Hematopoietic multipotent progenitor cell (in vitro differentiated cells): ENCODE measurements at regions not wholly inside any gene's neighbourhood (a gene's known extent, or its start where the extent isn't known, plus 50 kb on each side); places are given as distances from the start of the nearest gene placed in this dataset.
A peak's percentile ranks its signal among the peaks of the same experiment; 100 is the strongest.
"Not testable (repeated sequence)": the region's sequence is repeated elsewhere in the genome, so short reads cannot be mapped to it uniquely, and the experiment has no call there.

Experiments used
- DNase-seq, 3 donors: peaks; one replicate each; pipeline ENCODE4 v3.0.0-alpha.2; 2011 to 2015; ENCODE audit warnings: low read depth in 2 of 3, low spot score in 2 of 3

DNA sequence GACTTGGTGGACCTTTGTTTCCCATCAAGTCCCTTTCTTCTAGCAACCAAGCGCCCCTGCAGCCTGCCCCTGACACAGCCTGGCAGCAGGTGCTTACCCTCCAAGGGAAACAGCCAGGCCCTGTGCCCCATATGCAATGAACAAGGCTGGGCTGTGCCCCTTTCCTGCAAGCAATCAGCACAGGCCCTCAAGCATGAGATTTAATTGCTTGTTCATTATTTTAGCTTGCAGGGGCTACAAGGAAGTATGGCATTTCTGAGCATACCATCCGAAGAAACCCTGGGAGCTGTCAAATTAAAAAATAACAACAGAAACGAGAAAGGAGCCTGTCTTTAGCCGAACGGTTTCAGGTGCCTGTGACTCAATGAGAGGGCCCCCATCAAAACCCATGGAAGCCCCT lies 522.9 kb upstream of the ARID1B start:
- DNase-seq, result no peak

GRCh38 chr6:156250593-156250992 lies 526.6 kb upstream of the ARID1B start:
- no peak for DNase-seq

DNA sequence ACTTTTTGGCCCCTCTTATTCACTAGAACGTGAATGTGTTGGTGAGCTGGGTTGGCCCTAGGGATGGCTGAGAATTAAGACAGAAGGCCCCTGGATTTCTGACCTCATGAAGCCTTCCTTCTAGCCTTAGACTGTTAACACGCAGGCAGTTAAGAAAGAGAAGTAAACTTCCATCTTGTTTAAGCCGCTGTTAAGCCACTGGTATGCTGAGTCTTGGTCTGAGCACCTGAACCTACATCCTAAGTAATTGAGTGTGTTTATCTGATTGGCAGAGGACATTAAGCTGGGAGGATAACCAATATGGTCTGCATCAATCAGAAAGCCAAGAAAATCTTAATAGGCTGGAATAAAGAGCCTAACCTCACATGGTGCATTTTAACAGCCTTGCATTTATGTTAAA lies 535.0 kb upstream of the ARID1B start:
- DNase-seq, result no peak

DNA sequence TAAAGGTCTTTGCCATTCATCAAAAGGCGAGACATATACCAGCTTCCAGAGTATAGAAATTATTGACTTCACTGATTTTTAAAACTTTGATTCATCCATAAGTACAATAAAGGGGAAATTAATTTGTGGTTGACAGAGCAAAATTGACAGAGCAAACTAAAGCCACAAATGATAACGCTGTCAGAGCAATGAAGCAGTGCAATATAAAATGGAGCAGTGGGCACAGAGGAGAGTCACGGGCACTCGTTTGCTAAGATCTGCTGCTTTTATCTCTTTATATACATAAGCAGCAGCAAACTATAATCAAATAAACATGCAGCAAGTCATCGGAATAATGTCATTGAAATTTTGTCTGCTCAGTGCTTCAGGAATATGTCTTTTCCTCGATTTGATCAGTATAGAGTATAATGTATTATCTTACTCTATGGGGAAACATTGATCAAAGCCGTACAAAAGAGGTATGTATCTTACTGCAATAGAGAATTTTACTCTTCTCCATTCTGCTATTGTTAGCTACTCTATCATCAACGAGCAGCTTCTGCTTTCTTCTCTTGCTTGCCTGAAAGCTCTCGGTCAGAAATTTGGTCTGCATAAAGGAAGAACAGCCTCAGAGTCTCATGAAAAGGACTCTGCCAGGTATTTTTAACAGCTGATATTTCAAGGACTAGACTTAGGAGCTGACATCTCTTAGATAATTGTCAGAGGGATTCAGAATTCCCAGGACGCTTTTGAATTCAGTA lies 546.0 kb upstream of the ARID1B start:
- DNase-seq, result peak in 1 of 3 donors; percentile 42

DNA sequence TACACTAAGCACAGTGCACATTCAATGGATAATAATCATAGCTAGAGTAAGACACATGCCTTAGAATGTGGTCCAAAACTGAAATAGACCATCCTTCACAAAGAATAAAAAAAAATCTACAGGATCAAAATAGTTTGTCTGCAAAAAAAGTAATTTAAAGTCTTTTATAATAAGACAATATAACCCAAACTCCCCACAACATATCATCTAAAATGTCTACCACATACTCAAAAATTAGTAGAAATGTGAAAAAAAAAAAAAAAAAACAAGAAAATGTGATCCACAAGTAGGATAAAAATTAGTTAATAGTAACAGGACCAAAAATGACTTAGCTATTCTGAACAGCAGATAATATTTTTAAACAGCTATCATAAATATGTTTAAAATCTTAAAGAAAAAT lies 557.2 kb upstream of the ARID1B start:
- DNase-seq, result no peak

DNA sequence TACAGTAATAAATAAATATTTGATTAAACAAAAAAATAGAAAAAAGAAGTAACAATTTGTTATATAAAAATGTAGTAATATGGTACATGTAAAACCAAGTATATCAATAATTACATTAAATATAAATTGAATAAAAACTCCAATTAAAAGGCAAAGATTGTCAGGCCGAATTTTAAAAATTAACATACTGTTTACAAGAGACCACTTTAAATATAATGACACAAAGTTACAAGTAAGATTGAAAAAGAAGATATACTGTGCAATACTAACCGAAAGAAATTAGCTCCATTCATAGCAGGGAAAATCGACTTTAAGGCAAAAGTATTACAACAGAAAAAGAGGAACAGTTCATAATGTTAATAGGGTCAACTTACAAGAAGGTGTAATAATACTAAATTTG lies 571.5 kb upstream of the ARID1B start:
- DNase-seq, result no peak

DNA sequence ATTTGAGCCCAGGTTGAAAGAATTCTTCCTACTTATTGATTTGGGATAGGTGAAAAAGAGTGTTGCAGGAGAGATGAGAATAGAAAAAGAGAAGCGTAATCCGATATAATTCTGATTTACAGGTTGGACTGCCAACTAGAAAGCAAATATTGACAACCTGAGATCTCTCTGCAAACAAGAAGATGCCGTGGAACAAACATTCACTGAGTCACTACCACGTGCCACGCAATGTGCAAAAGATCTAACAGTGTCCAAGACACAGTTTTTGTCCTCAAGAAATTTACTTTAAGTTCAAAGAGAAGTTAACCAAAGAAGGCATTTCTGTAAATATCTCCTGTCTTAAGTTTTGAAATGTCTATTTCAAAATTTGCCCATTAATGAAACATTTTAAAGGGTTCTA lies 578.0 kb upstream of the ARID1B start:
- DNase-seq, result no peak

DNA sequence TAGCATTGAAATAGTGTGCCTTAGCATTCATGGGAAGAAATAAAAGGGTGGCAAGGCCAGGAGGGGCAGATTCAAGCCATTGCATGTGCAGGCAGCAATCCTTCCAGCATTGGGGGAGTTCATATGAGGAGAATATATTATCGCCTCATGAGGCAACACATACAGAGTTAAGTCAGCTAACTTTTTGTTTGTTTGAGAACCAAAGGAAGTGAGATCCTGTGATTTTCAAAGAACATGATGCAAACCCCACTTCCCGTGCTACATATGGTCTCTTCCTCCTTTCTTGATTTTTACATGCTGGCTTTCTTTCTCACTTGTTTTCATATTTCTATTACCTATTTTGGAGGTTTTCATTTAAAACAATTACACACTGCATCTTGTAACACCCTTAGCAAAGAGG lies 579.7 kb upstream of the ARID1B start:
- DNase-seq, result no peak

DNA sequence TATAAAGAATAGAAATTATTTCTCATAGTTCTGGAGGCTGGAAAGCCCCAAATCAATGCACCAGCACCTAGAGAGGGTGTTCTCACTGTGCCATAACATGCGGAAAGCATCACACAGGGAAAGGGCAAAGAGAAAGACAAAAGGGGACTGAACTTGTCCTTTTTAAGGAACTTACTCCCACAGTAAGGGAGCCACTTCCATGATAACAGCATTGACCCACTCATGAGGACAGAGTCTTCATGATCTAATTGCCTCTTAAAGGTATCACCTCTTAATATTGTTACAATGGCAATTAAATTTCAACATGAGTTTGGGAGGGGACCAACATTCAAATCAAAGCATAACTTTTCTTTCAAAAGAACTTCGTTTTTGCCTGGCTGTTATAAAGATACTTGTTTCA lies 582.2 kb upstream of the ARID1B start:
- no peak for DNase-seq

- no peak for DNase-seq
These were observed 583.8 kb upstream of the ARID1B start for GRCh38 chr6:156193381-156193780.

GRCh38 chr6:156191895-156192294 lies 585.3 kb upstream of the ARID1B start:
- DNase-seq, result no peak

DNA sequence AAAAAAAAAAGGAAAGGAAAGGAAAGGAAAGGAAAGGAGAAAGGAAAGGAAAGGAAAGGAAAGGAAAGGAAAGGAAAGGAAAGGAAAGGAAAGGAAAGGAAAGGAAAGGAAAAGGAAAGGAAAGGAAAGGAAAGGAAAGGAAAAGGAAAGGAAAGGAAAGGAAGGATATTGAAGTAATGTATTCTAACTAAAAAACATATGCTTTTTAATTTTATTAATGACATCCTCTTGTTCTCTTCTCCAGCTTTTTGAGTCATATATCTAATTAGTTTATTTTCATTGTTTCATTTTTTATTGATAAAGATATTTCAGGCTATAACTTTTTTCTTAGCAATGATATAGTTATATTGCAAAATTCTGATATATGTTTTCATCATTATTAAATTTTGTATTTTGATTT lies 585.8 kb upstream of the ARID1B start:
- DNase-seq, result not testable (repeated sequence)

GRCh38 chr6:156190270-156190669 lies 586.9 kb upstream of the ARID1B start:
- DNase-seq, result no peak

GRCh38 chr6:156189714-156190113 lies 587.5 kb upstream of the ARID1B start:
- no peak for DNase-seq

- no peak for DNase-seq
These were observed 588.0 kb upstream of the ARID1B start for GRCh38 chr6:156189195-156189594.

- DNase-seq, result no peak
These were observed 592.1 kb upstream of the ARID1B start for GRCh38 chr6:156185113-156185512.

DNA sequence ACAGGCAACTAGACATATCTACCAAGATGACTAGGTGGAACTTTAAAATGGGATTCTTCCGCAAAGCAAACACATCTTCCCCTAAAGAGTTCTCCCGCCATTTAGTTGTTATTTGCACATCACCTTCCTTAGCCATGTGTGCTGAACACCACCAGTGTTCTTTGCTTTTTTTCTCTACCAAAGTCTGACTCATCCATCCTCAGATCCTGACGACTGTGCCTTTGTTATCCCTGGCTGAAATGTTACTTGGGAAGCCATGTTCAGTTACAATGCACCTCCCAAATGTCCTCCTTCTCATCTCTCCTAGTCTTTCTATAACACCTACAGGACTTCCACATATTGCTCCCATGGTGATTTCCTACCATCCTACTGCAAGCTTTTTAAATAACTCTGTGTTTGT lies 593.5 kb upstream of the ARID1B start:
- DNase-seq, result no peak

- DNase-seq, result peak in 1 of 3 donors; percentile 52
These were observed 594.8 kb upstream of the ARID1B start for GRCh38 chr6:156182356-156182755.

DNA sequence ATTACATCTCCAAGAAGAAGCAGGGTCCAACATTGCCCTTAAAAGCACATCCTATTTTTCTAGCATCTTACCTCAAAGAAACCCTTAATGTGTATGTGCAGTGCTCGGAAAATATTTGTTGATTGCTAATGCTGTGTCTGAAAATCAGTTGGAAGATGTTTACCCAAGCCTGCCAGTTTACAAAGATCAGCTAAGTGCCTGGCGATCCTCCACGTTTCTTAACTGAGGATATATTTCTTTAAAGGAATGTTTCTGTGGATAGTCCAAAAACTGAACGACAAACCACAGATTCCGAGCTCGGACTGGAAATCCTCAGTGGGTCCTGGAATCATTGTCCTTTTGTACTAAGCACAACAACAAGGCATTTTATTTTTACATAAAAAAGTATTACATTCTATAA lies 595.7 kb upstream of the ARID1B start:
- no peak for DNase-seq

DNA sequence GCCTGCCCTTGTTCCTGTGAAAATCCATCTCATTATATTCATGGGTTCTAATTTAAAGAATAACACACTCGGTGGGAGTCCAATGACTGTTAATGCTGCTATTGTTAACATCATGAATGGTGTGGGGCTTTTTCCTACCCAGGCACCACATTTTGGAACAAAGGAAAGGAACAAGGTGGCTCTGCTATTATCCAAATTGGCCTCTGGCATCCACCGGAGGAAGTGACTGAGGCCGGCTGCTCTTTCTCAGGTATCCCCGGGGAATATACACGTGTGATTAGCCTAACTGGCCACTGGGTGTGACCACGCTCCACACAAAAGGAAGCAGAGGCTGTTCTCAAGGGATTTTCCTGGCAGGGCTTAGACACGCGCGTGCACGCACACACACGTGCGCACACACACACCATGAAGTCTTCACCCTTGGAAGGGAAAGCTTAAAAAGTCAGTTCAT lies 601.2 kb upstream of the ARID1B start:
- DNase-seq, result peak in 1 of 3 donors; percentile 31

GRCh38 chr6:156175433-156175832 lies 601.7 kb upstream of the ARID1B start:
- DNase-seq, result no peak

- no peak for DNase-seq
These were observed 602.9 kb upstream of the ARID1B start for GRCh38 chr6:156174031-156174890.
